Ectodermal cell (in vitro differentiated cells): ENCODE measurements at regions not wholly inside any gene's neighbourhood (a gene's known extent, or its start where the extent isn't known, plus 50 kb on each side); places are given as distances from the start of the nearest gene placed in this dataset.
"Not testable (repeated sequence)": the region's sequence is repeated elsewhere in the genome, so short reads cannot be mapped to it uniquely, and the experiment has no call there.

Experiments used
- H3K27ac ChIP-seq: 2 replicates; pipeline ENCODE4 v1.7.0; 2013; ENCODE audit warnings: mild to moderate bottlenecking, low read depth, low read length; ENCODE audit not compliant: insufficient read depth, poor library complexity, severe bottlenecking
- H3K27me3 ChIP-seq: 2 replicates; pipeline ENCODE4 v1.7.0; 2013; ENCODE audit warnings: mild to moderate bottlenecking, low read length; ENCODE audit not compliant: insufficient read depth, control insufficient read depth, poor library complexity, severe bottlenecking
- H3K36me3 ChIP-seq: one replicate; pipeline ENCODE4 v1.7.0; 2013; ENCODE audit warnings: low read length; ENCODE audit not compliant: control insufficient read depth, insufficient read depth
- H3K4me1 ChIP-seq: one replicate; pipeline ENCODE4 v1.7.0; 2013; ENCODE audit warnings: low read length; ENCODE audit not compliant: control insufficient read depth, insufficient read depth
- H3K4me3 ChIP-seq: 2 replicates; pipeline ENCODE4 v1.7.0; 2013; ENCODE audit warnings: low read depth, low read length, control low read depth; ENCODE audit not compliant: insufficient read depth
- H3K9me3 ChIP-seq: 2 replicates; pipeline ENCODE4 v1.7.0; 2013; ENCODE audit warnings: mild to moderate bottlenecking, low read length, moderate library complexity; ENCODE audit not compliant: control insufficient read depth
- WGBS, 2 experiments: methylation state at CpG; one replicate each; pipeline ENCODE4 v1.1.7; 2013; ENCODE audit warnings: missing lambda C conversion rate in 2 of 2; 5-methylcytosine and 5-hydroxymethylcytosine counted together

- Histone ChIP-seq H3K36me3 (no peaks in the 10 kb centered on the region), H3K27ac (no peak overlapping the region), H3K27me3 (no peaks in the 10 kb centered on the region), H3K4me1 (peaks cover 6% of the 10 kb centered on the region), H3K4me3 (no peak overlapping the region), H3K9me3 (no peaks in the 10 kb centered on the region)
- WGBS, 2 experiments: 98 to 100% methylated on average over 2 of the region's 2 CpGs
Observed at GRCh38 chr2:41004700-41005099, 552.8 kb upstream of the SLC8A1 start.

- no peaks in the 10 kb centered on the region for H3K4me1 ChIP-seq
- H3K36me3 ChIP-seq: no peaks in the 10 kb centered on the region
- H3K9me3 ChIP-seq: no peaks in the 10 kb centered on the region
- H3K27me3 ChIP-seq: no peaks in the 10 kb centered on the region
- H3K4me3 ChIP-seq: no peak overlapping the region
- H3K27ac ChIP-seq: no peak overlapping the region
- WGBS, 2 experiments: no CpG with 5 or more reads among the region's 1 CpG
Observed at GRCh38 chr2:41020358-41020757, 568.5 kb upstream of the SLC8A1 start.

GRCh38 chr2:41024816-41025215 is 572.9 kb upstream of the SLC8A1 start:
- H3K36me3 ChIP-seq: no peaks in the 10 kb centered on the region
- 86 to 96% methylated on average over 3 of the region's 3 CpGs for WGBS, 2 experiments
- H3K4me1 ChIP-seq: no peaks in the 10 kb centered on the region
- no peak overlapping the region for H3K27ac ChIP-seq
- no peaks in the 10 kb centered on the region for H3K9me3 ChIP-seq
- no peak overlapping the region for H3K4me3 ChIP-seq
- no peaks in the 10 kb centered on the region for H3K27me3 ChIP-seq

GRCh38 chr2:41026613-41027012 is 574.7 kb upstream of the SLC8A1 start:
- no peak overlapping the region for H3K27ac ChIP-seq
- H3K27me3 ChIP-seq: no peaks in the 10 kb centered on the region
- H3K9me3 ChIP-seq: no peaks in the 10 kb centered on the region
- H3K36me3 ChIP-seq: no peaks in the 10 kb centered on the region
- no peak overlapping the region for H3K4me3 ChIP-seq
- H3K4me1 ChIP-seq: no peaks in the 10 kb centered on the region
- WGBS, 2 experiments: 100% methylated on average over 1 of the region's 1 CpG; no CpG with 5 or more reads in 1 of the 2 experiments

- Histone ChIP-seq H3K4me1 (no peaks in the 10 kb centered on the region), H3K4me3 (no peak overlapping the region), H3K9me3 (no peaks in the 10 kb centered on the region), H3K27ac (no peak overlapping the region), H3K27me3 (no peaks in the 10 kb centered on the region), H3K36me3 (no peaks in the 10 kb centered on the region)
- WGBS, 2 experiments: 85 to 100% methylated on average over 3 of the region's 3 CpGs
Observed at GRCh38 chr2:41027095-41027494, 575.2 kb upstream of the SLC8A1 start.

- Histone ChIP-seq H3K9me3 (no peaks in the 10 kb centered on the region), H3K27me3 (no peaks in the 10 kb centered on the region), H3K36me3 (no peaks in the 10 kb centered on the region), H3K27ac (no peak overlapping the region), H3K4me1 (no peaks in the 10 kb centered on the region), H3K4me3 (no peak overlapping the region)
Observed at GRCh38 chr2:41031282-41031681, 579.4 kb upstream of the SLC8A1 start.

GRCh38 chr2:41032715-41033114 is 580.8 kb upstream of the SLC8A1 start:
- Histone ChIP-seq H3K36me3 (no peaks in the 10 kb centered on the region), H3K9me3 (no peaks in the 10 kb centered on the region), H3K4me1 (no peaks in the 10 kb centered on the region), H3K27me3 (no peaks in the 10 kb centered on the region), H3K27ac (no peak overlapping the region), H3K4me3 (no peak overlapping the region)
- 88 to 89% methylated on average over 4 of the region's 4 CpGs for WGBS, 2 experiments

GRCh38 chr2:41033127-41033526 is 581.2 kb upstream of the SLC8A1 start:
- no peaks in the 10 kb centered on the region for H3K27me3 ChIP-seq
- H3K27ac ChIP-seq: no peak overlapping the region
- WGBS, 2 experiments: 63 to 66% methylated on average over 6 of the region's 6 CpGs
- H3K4me1 ChIP-seq: no peaks in the 10 kb centered on the region
- no peaks in the 10 kb centered on the region for H3K36me3 ChIP-seq
- H3K4me3 ChIP-seq: no peak overlapping the region
- no peaks in the 10 kb centered on the region for H3K9me3 ChIP-seq

GRCh38 chr2:41038408-41038807 is 586.5 kb upstream of the SLC8A1 start:
- Histone ChIP-seq H3K4me1 (no peaks in the 10 kb centered on the region), H3K36me3 (no peaks in the 10 kb centered on the region), H3K9me3 (no peaks in the 10 kb centered on the region), H3K27ac (no peak overlapping the region), H3K4me3 (no peak overlapping the region), H3K27me3 (no peaks in the 10 kb centered on the region)

- not testable (repeated sequence) for H3K4me3 ChIP-seq, H3K36me3 ChIP-seq, H3K4me1 ChIP-seq, H3K9me3 ChIP-seq, H3K27me3 ChIP-seq, H3K27ac ChIP-seq
- WGBS, 2 experiments: 92% methylated on average over 10 of the region's 10 CpGs
Observed at GRCh38 chr2:41039750-41040149, 587.9 kb upstream of the SLC8A1 start.

GRCh38 chr2:41040782-41041520 is 589.1 kb upstream of the SLC8A1 start:
- Histone ChIP-seq H3K27ac (no peak overlapping the region), H3K9me3 (no peaks in the 10 kb centered on the region)

More at GRCh38 chr2:41040782-41041520, 589.1 kb upstream of the SLC8A1 start:
- Histone ChIP-seq H3K36me3 (no peaks in the 10 kb centered on the region), H3K4me1 (no peaks in the 10 kb centered on the region), H3K27me3 (no peaks in the 10 kb centered on the region), H3K4me3 (no peak overlapping the region)
- 89 to 91% methylated on average over 4 of the region's 6 CpGs for WGBS, 2 experiments
